ENCODE measurements at regions not wholly inside any gene's neighbourhood (a gene's known extent, or its start where the extent isn't known, plus 50 kb on each side); places are given as distances from the start of the nearest gene placed in this dataset.

DNA sequence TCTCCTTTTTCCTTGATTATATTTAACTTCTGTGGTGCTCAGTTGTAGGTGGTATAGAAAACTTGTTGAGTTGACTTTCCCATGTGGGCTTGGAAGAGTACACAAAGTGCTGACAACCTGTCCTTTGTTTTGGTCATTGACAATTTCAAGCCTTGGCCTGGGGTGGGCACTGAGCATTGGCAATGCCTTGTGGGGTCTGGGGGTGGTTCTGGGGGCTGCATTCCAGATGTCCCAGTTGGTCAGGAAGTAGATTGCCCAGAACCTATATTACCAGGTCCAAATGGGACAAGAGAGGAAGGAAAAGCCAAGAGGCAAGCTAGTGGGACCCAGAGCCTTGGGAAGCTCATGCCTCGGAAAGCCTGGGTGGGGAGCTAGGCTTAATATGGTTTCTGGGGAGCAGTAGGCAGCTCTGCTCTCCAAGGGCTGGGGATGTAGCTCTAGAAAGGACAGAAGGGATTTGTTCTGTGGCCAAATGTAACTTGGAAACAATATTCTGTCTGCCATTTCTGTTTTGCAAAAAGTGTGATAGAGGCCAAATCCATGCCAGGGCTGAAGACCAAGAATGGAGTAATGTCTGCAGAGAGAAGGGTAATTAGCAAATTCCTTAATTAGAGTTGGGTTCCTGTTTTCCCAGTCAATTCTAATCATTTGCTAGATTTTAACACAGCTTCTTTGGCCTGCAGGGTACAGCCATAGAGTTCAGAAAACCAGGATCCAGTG is 87.4 kb downstream of the SLC4A3 start:
- no peak overlapping the region for H2AFZ ChIP-seq (ENCODE audit: low read length)
- DNase-seq (ENCODE audit: low spot score), result no peak

GRCh38 chr2:219718066-219718465 is 90.6 kb downstream of the SLC4A3 start:
- H3K9me3 ChIP-seq (replicated peaks in 1 of 2; ENCODE audit: control insufficient read depth in 2 of 2, insufficient read depth in 1 of 2, low read depth in 1 of 2, low read length in 2 of 2), result peaks cover 0 to 10% of the 10 kb centered on the region in 2 donors
- no peak overlapping the region for H4K8ac ChIP-seq (ENCODE audit: low read depth, low read length)
- DNase-seq (ENCODE audit: low spot score), result no peak
- no peak overlapping the region for H2BK5ac ChIP-seq (ENCODE audit: low read length)
- H3K23ac ChIP-seq (ENCODE audit: low read depth, low read length, poor library complexity), result no peak overlapping the region
- H2BK120ac ChIP-seq (ENCODE audit: low read depth, low read length), result no peak overlapping the region
- H3K9ac ChIP-seq (ENCODE audit: low read depth, low read length, poor library complexity), result no peak overlapping the region
- H4K91ac ChIP-seq (ENCODE audit: low read depth, low read length, poor library complexity), result no peak overlapping the region
- no peak overlapping the region for H3K27ac ChIP-seq (replicated peaks; ENCODE audit: low read length)
- H2AK5ac ChIP-seq (ENCODE audit: low read depth, low read length), result no peak overlapping the region
- no peak overlapping the region for H3K14ac ChIP-seq (ENCODE audit: low read length)
- no peak overlapping the region for H2BK15ac ChIP-seq (ENCODE audit: low read length)
- H2AFZ ChIP-seq (ENCODE audit: low read length), result no peak overlapping the region
- peaks cover 0 to 4% of the 10 kb centered on the region in 2 donors for H3K4me1 ChIP-seq (ENCODE audit: control insufficient read depth in 2 of 2, insufficient read depth in 1 of 2, low read depth in 1 of 2, low read length in 2 of 2)
- H3K27me3 ChIP-seq (ENCODE audit: control insufficient read depth in 3 of 3, insufficient read depth in 3 of 3, low read depth in 1 of 3, low read length in 3 of 3), result peaks cover 0 to 3% (median 0%) of the 10 kb centered on the region in 3 experiments
- H3K18ac ChIP-seq (ENCODE audit: low read length), result no peak overlapping the region
- H3K79me1 ChIP-seq (ENCODE audit: low read depth, low read length), result no peaks in the 10 kb centered on the region
- no peak overlapping the region for H2BK12ac ChIP-seq (ENCODE audit: low read length)
- H3K4me2 ChIP-seq (ENCODE audit: insufficient read depth, low read length, poor library complexity, severe bottlenecking), result no peak overlapping the region
- H3K36me3 ChIP-seq (replicated peaks in 1 of 2; ENCODE audit: control insufficient read depth in 2 of 2, insufficient read depth in 2 of 2, low read length in 2 of 2), result no peaks in the 10 kb centered on the region
- WGBS, 2 donors (ENCODE audit: extremely low coverage in 2 of 2, insufficient read length in 2 of 2, insufficient replicate concordance in 1 of 2), result no CpG with 5 or more reads among the region's 3 CpGs
- H3K4ac ChIP-seq (ENCODE audit: low read length), result no peak overlapping the region
- no peak overlapping the region for H3K4me3 ChIP-seq (ENCODE audit: low read length in 2 of 2)

More for the DNA sequence above, 87.4 kb downstream of the SLC4A3 start:
- Histone ChIP-seq H3K23ac (ENCODE audit: low read depth, low read length, poor library complexity) (no peak overlapping the region), H3K27me3 (ENCODE audit: control insufficient read depth in 3 of 3, insufficient read depth in 3 of 3, low read depth in 1 of 3, low read length in 3 of 3) (peaks cover 0 to 3% (median 0%) of the 10 kb centered on the region in 3 experiments), H3K79me1 (ENCODE audit: low read depth, low read length) (no peaks in the 10 kb centered on the region), H4K91ac (ENCODE audit: low read depth, low read length, poor library complexity) (no peak overlapping the region), H3K4ac (ENCODE audit: low read length) (no peak overlapping the region), H2BK120ac (ENCODE audit: low read depth, low read length) (no peak overlapping the region), H3K14ac (ENCODE audit: low read length) (no peak overlapping the region), H3K9me3 (replicated peaks in 1 of 2; ENCODE audit: control insufficient read depth in 2 of 2, insufficient read depth in 1 of 2, low read depth in 1 of 2, low read length in 2 of 2) (peaks cover 0 to 10% of the 10 kb centered on the region in 2 donors), H3K27ac (replicated peaks; ENCODE audit: low read length) (no peak overlapping the region), H4K8ac (ENCODE audit: low read depth, low read length) (no peak overlapping the region), H3K4me3 (ENCODE audit: low read length in 2 of 2) (no peak overlapping the region), H2BK15ac (ENCODE audit: low read length) (no peak overlapping the region), H3K4me2 (ENCODE audit: insufficient read depth, low read length, poor library complexity, severe bottlenecking) (no peak overlapping the region), H3K4me1 (ENCODE audit: control insufficient read depth in 2 of 2, insufficient read depth in 1 of 2, low read depth in 1 of 2, low read length in 2 of 2) (no peaks in the 10 kb centered on the region), H2BK12ac (ENCODE audit: low read length) (no peak overlapping the region), H3K9ac (ENCODE audit: low read depth, low read length, poor library complexity) (no peak overlapping the region), H3K36me3 (replicated peaks in 1 of 2; ENCODE audit: control insufficient read depth in 2 of 2, insufficient read depth in 2 of 2, low read length in 2 of 2) (no peaks in the 10 kb centered on the region), H2AK5ac (ENCODE audit: low read depth, low read length) (no peak overlapping the region), H2BK5ac (ENCODE audit: low read length) (no peak overlapping the region), H3K18ac (ENCODE audit: low read length) (no peak overlapping the region)
- whole genome bisulfite sequencing, 2 donors (ENCODE audit: extremely low coverage in 2 of 2, insufficient read length in 2 of 2, insufficient replicate concordance in 1 of 2), result no CpG with 5 or more reads among the region's 1 CpG

- no peak for DNase-seq (ENCODE audit: low spot score)
- H3K14ac ChIP-seq (ENCODE audit: low read length), result no peak overlapping the region
- no peaks in the 10 kb centered on the region for H3K36me3 ChIP-seq (replicated peaks in 1 of 2; ENCODE audit: control insufficient read depth in 2 of 2, insufficient read depth in 2 of 2, low read length in 2 of 2)
- no peak overlapping the region for H2BK12ac ChIP-seq (ENCODE audit: low read length)
- no peak overlapping the region for H3K9ac ChIP-seq (ENCODE audit: low read depth, low read length, poor library complexity)
- H3K27ac ChIP-seq (replicated peaks; ENCODE audit: low read length), result no peak overlapping the region
- no peak overlapping the region for H2BK5ac ChIP-seq (ENCODE audit: low read length)
- H3K4me3 ChIP-seq (ENCODE audit: low read length in 2 of 2), result no peak overlapping the region
- H2BK15ac ChIP-seq (ENCODE audit: low read length), result no peak overlapping the region
- H3K4me1 ChIP-seq (ENCODE audit: control insufficient read depth in 2 of 2, insufficient read depth in 1 of 2, low read depth in 1 of 2, low read length in 2 of 2), result peaks cover 0 to 5% of the 10 kb centered on the region in 2 donors
- H3K27me3 ChIP-seq (ENCODE audit: control insufficient read depth in 3 of 3, insufficient read depth in 3 of 3, low read depth in 1 of 3, low read length in 3 of 3), result peaks cover 0 to 3% (median 0%) of the 10 kb centered on the region in 3 experiments
- H3K23ac ChIP-seq (ENCODE audit: low read depth, low read length, poor library complexity), result no peak overlapping the region
- no peak overlapping the region for H4K8ac ChIP-seq (ENCODE audit: low read depth, low read length)
- H4K91ac ChIP-seq (ENCODE audit: low read depth, low read length, poor library complexity), result no peak overlapping the region
- H2AK5ac ChIP-seq (ENCODE audit: low read depth, low read length), result no peak overlapping the region
- no peaks in the 10 kb centered on the region for H3K79me1 ChIP-seq (ENCODE audit: low read depth, low read length)
- no peak overlapping the region for H2BK120ac ChIP-seq (ENCODE audit: low read depth, low read length)
- no peak overlapping the region for H3K4ac ChIP-seq (ENCODE audit: low read length)
- no peak overlapping the region for H3K4me2 ChIP-seq (ENCODE audit: insufficient read depth, low read length, poor library complexity, severe bottlenecking)
- H3K18ac ChIP-seq (ENCODE audit: low read length), result no peak overlapping the region
- WGBS, 2 donors (ENCODE audit: extremely low coverage in 2 of 2, insufficient read length in 2 of 2, insufficient replicate concordance in 1 of 2), result no CpG with 5 or more reads among the region's 4 CpGs
- no peak overlapping the region for H2AFZ ChIP-seq (ENCODE audit: low read length)
- H3K9me3 ChIP-seq (replicated peaks in 1 of 2; ENCODE audit: control insufficient read depth in 2 of 2, insufficient read depth in 1 of 2, low read depth in 1 of 2, low read length in 2 of 2), result no peaks in the 10 kb centered on the region
Measured at GRCh38 chr2:219719521-219719920, 92.1 kb downstream of the SLC4A3 start.

- Histone ChIP-seq H3K27me3 (ENCODE audit: control insufficient read depth in 3 of 3, insufficient read depth in 3 of 3, low read depth in 1 of 3, low read length in 3 of 3) (no peaks in the 10 kb centered on the region), H3K27ac (replicated peaks; ENCODE audit: low read length) (no peak overlapping the region), H3K9ac (ENCODE audit: low read depth, low read length, poor library complexity) (no peak overlapping the region), H2BK120ac (ENCODE audit: low read depth, low read length) (no peak overlapping the region), H3K23ac (ENCODE audit: low read depth, low read length, poor library complexity) (no peak overlapping the region), H2BK12ac (ENCODE audit: low read length) (no peak overlapping the region), H3K18ac (ENCODE audit: low read length) (no peak overlapping the region), H3K4me1 (ENCODE audit: control insufficient read depth in 2 of 2, insufficient read depth in 1 of 2, low read depth in 1 of 2, low read length in 2 of 2) (peaks cover 0 to 5% of the 10 kb centered on the region in 2 donors), H3K14ac (ENCODE audit: low read length) (no peak overlapping the region), H4K8ac (ENCODE audit: low read depth, low read length) (no peak overlapping the region), H3K4me3 (ENCODE audit: low read length in 2 of 2) (no peak overlapping the region), H2BK15ac (ENCODE audit: low read length) (no peak overlapping the region), H2AK5ac (ENCODE audit: low read depth, low read length) (no peak overlapping the region), H2BK5ac (ENCODE audit: low read length) (no peak overlapping the region), H3K36me3 (replicated peaks in 1 of 2; ENCODE audit: control insufficient read depth in 2 of 2, insufficient read depth in 2 of 2, low read length in 2 of 2) (no peaks in the 10 kb centered on the region), H3K9me3 (replicated peaks in 1 of 2; ENCODE audit: control insufficient read depth in 2 of 2, insufficient read depth in 1 of 2, low read depth in 1 of 2, low read length in 2 of 2) (no peaks in the 10 kb centered on the region), H4K91ac (ENCODE audit: low read depth, low read length, poor library complexity) (no peak overlapping the region), H3K4me2 (ENCODE audit: insufficient read depth, low read length, poor library complexity, severe bottlenecking) (no peak overlapping the region), H3K4ac (ENCODE audit: low read length) (no peak overlapping the region), H2AFZ (ENCODE audit: low read length) (no peak overlapping the region), H3K79me1 (ENCODE audit: low read depth, low read length) (no peaks in the 10 kb centered on the region)
- no CpG with 5 or more reads among the region's 6 CpGs for WGBS, 2 donors (ENCODE audit: extremely low coverage in 2 of 2, insufficient read length in 2 of 2, insufficient replicate concordance in 1 of 2)
- no peak for DNase-seq (ENCODE audit: low spot score)
Measured at GRCh38 chr2:219720956-219721355, 93.5 kb downstream of the SLC4A3 start.

All from neuronal stem cell (in vitro differentiated cells).